ENCODE measurements at regions not wholly inside any gene's neighbourhood (a gene's known extent, or its start where the extent isn't known, plus 50 kb on each side); places are given as distances from the start of the nearest gene placed in this dataset.

- no peak for DNase-seq
These were observed 187.7 kb upstream of the RGMB start for GRCh38 chr5:98585661-98586310.

- DNase-seq, result no peak
These were observed 186.9 kb upstream of the RGMB start for GRCh38 chr5:98586581-98586980.

GRCh38 chr5:98587166-98587565, 186.3 kb upstream of the RGMB start:
- no peak for DNase-seq

GRCh38 chr5:98588215-98588614, 185.2 kb upstream of the RGMB start:
- no peak for DNase-seq

- DNase-seq, result no peak
These were observed 180.0 kb upstream of the RGMB start for GRCh38 chr5:98593418-98593817.

- no peak for DNase-seq
These were observed 179.4 kb upstream of the RGMB start for GRCh38 chr5:98594098-98594497.

- no peak for DNase-seq
These were observed 174.4 kb upstream of the RGMB start for GRCh38 chr5:98599016-98599415.

- no peak for DNase-seq
These were observed 170.8 kb upstream of the RGMB start for GRCh38 chr5:98602534-98603112.

GRCh38 chr5:98603456-98603855, 170.0 kb upstream of the RGMB start:
- no peak for DNase-seq

- DNase-seq, result no peak
These were observed 169.2 kb upstream of the RGMB start for GRCh38 chr5:98604301-98604700.

GRCh38 chr5:98604721-98605425, 168.6 kb upstream of the RGMB start:
- no peak for DNase-seq

- no peak for DNase-seq
These were observed 168.0 kb upstream of the RGMB start for GRCh38 chr5:98605426-98605825.

GRCh38 chr5:98606961-98607360, 166.5 kb upstream of the RGMB start:
- no peak for DNase-seq

- DNase-seq, result no peak
These were observed 165.4 kb upstream of the RGMB start for GRCh38 chr5:98608052-98608451.

GRCh38 chr5:98614341-98614740, 159.1 kb upstream of the RGMB start:
- DNase-seq, result no peak

- no peak for DNase-seq
These were observed 151.6 kb upstream of the RGMB start for GRCh38 chr5:98621821-98622220.

- DNase-seq, result no peak
These were observed 149.2 kb upstream of the RGMB start for GRCh38 chr5:98624145-98624880.

- no peak for DNase-seq
These were observed 146.3 kb upstream of the RGMB start for GRCh38 chr5:98627121-98627520.

GRCh38 chr5:98630621-98631020, 142.8 kb upstream of the RGMB start:
- no peak for DNase-seq

- DNase-seq, result no peak
These were observed 142.0 kb upstream of the RGMB start for GRCh38 chr5:98631311-98632054.

- DNase-seq, result no peak
These were observed 137.8 kb upstream of the RGMB start for GRCh38 chr5:98635656-98636055.

GRCh38 chr5:98637116-98637515, 136.3 kb upstream of the RGMB start:
- no peak for DNase-seq

GRCh38 chr5:98637557-98637956, 135.9 kb upstream of the RGMB start:
- DNase-seq, result no peak

All from SIG-M5 (cell line).